Epithelial cell of esophagus (primary cell): ENCODE measurements at regions not wholly inside any gene's neighbourhood (a gene's known extent, or its start where the extent isn't known, plus 50 kb on each side); places are given as distances from the start of the nearest gene placed in this dataset.

ENCODE experiments used
- DNase-seq: peaks from one replicate; pipeline ENCODE4 v3.0.0; 2010; ENCODE audit warnings: low read depth
- H3K4me3 ChIP-seq: 2 replicates; pipeline ENCODE4 v1.5.1; 2011; ENCODE audit warnings: mild to moderate bottlenecking, low read length, control low read depth
- TF ChIP-seq, protein P1 (sequence below): IDR thresholded peaks from 2 replicates; pipeline ENCODE4 v1.5.1; 2011; ENCODE audit warnings: low read depth, mild to moderate bottlenecking, low read length, control low read depth, inconsistent platforms; ENCODE audit not compliant: insufficient read depth; ENCODE audit errors: missing control alignments

- H3K4me3 ChIP-seq: no peak overlapping the region
- DNase-seq: no peak
- TF ChIP-seq, protein P1, sequence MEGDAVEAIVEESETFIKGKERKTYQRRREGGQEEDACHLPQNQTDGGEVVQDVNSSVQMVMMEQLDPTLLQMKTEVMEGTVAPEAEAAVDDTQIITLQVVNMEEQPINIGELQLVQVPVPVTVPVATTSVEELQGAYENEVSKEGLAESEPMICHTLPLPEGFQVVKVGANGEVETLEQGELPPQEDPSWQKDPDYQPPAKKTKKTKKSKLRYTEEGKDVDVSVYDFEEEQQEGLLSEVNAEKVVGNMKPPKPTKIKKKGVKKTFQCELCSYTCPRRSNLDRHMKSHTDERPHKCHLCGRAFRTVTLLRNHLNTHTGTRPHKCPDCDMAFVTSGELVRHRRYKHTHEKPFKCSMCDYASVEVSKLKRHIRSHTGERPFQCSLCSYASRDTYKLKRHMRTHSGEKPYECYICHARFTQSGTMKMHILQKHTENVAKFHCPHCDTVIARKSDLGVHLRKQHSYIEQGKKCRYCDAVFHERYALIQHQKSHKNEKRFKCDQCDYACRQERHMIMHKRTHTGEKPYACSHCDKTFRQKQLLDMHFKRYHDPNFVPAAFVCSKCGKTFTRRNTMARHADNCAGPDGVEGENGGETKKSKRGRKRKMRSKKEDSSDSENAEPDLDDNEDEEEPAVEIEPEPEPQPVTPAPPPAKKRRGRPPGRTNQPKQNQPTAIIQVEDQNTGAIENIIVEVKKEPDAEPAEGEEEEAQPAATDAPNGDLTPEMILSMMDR: no peak
Observed at GRCh38 chr5:58077966-58078365, 381.9 kb downstream of the PLK2 start.

- TF ChIP-seq, protein P1: no peak
- H3K4me3 ChIP-seq: no peak overlapping the region
- DNase-seq: no peak
Observed at GRCh38 chr5:58077416-58077815, 382.5 kb downstream of the PLK2 start.

DNA sequence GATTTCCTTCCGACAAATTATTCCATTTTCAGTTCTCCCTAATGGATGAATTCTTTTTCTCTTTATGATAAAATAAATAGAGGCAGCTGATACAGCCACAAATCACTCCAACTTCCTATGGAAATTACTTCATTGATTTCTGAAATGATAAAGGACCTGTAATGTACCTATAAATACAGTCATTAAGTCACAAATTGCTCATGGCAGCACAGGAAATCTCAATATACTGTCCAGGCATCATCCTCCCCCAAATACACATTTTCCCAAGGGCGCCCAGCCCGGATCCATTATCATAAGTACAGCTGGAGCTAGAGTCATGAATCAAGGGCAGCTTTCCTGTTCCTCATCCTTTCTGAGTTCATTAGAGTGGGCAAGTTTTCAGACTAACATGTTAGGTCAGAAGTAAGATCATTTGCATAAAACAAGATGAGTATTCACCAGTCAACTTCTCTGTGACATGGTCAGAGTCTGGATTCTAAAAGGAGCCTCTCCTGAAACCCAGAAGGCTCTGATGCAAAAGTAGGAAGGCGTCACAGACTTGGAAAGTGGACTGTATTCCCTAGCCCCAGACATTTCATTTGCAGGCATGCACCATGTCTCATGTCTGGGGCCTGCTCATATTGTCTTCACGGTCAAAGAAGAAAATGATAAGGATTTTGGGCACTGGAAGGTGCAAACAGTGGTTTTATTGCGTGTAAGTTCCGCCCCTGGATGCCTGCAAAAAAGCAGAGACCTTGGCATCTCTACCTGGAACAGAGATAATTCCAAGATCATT is 383.2 kb downstream of the PLK2 start:
- no peak overlapping the region for H3K4me3 ChIP-seq
- TF ChIP-seq, protein P1: no peak
- DNase-seq: no peak

GRCh38 chr5:58075907-58076306 is 384.0 kb downstream of the PLK2 start:
- TF ChIP-seq, protein P1: no peak
- H3K4me3 ChIP-seq: no peak overlapping the region
- no peak for DNase-seq

DNA sequence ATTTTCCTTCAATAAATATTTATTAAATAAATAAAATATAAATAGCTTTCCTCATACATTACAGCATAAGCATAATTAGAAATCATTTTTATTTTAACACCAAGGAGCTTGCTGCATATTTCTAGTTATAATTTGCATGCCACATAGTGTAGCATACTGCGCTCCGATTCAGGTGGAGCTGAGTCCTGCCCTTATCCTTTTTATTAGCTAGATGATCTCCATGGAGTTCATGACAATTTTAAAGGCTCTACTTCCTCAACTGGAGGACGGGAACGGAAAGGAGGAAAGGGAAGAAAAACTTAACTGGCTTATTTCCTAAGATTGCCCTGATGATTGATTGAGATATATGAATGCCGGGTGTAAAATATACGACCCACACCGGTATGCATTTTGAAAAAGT is 385.2 kb downstream of the PLK2 start:
- H3K4me3 ChIP-seq: no peak overlapping the region
- no peak for DNase-seq
- TF ChIP-seq, protein P1: no peak

DNA sequence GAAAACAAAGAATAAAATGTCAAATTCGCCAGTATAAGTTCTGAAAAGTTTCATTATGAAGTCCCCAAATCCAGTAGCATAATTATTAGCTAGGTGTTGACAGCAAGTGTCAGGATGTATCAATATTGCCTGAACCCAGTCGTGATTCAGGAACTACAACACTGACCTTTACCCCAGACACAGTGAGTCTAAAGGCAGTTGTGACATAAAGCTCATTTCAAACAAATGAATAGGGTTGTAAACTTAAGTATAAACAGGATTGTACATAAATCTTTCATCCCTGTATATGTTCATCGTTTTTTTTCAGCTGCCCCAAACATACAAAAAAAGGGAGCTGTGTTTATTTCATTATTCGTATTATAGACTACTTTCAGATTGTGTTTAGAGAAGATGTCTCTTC is 385.7 kb downstream of the PLK2 start:
- DNase-seq: no peak
- no peak overlapping the region for H3K4me3 ChIP-seq
- TF ChIP-seq, protein P1: no peak

- H3K4me3 ChIP-seq: no peak overlapping the region
- TF ChIP-seq, protein P1: no peak
- no peak for DNase-seq
Observed at GRCh38 chr5:58073243-58073642, 386.6 kb downstream of the PLK2 start.
